Activated CD4-positive, CD25-positive, alpha-beta regulatory T cell treated with anti-CD3 and anti-CD28 coated beads, Interleukin-2, amount 50 U/mL, for 72 hours (primary cell): ENCODE measurements at regions not wholly inside any gene's neighbourhood (a gene's known extent, or its start where the extent isn't known, plus 50 kb on each side); places are given as distances from the start of the nearest gene placed in this dataset.

ENCODE experiments used
- DNase-seq: peaks from one replicate; pipeline ENCODE4 v3.0.0; 2021

DNA sequence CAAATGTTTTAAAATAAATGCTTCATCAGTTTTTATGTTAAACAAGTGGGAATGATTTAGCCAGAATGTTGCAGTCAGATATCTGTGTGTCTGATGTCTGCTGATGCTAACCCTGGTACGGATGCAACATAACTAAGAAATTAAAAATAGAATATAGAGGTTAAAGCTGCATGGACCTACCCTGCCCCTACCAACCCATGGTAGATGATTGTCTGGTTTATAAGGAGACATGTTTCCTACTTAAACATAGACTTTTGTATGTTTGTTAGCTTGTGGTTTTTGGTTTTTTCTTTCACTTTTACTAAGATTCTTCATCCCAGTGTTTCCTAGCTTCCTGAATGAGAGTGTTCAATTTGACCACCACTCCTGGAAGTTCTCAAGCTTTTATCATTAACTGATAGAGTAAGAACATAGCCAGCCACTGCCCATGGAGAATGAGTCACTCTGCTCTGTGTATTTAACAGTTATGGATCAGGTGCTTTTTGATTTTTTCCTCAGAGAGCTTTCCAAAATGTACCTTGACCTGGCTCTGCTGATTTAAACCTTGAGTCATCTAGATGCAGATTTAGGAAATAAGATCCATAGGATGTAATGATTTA, 70.7 kb upstream of the VEPH1 start:
- no peak for DNase-seq

- no peak for DNase-seq
Observed at GRCh38 chr3:157573281-157573680, 70.1 kb upstream of the VEPH1 start.

- DNase-seq = no peak
Observed at GRCh38 chr3:157572559-157573270, 69.5 kb upstream of the VEPH1 start.

DNA sequence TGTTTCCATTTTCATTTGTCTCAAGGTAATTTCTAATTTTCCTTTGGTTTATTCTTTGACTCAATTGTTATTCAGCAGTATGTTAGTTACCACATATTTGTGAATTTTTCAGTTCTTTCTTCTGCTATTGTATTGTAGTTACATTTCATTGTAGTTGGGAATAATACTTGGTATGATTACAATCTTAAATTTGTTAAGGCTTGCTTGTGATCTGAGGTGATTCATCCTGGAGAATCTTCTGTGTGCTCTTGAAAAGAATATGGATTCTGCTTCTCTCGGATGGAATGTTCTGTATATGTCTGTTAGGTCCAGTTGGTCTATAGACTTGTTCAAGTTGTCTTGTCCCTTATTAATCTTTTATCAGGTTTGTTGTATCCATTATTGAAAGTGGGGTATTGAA, 63.4 kb upstream of the VEPH1 start:
- DNase-seq = no peak

GRCh38 chr3:157559401-157559800, 56.2 kb upstream of the VEPH1 start:
- DNase-seq = no peak
